Small intestine (tissue), 7 donors: ENCODE measurements at regions not wholly inside any gene's neighbourhood (a gene's known extent, or its start where the extent isn't known, plus 50 kb on each side); places are given as distances from the start of the nearest gene placed in this dataset.

ENCODE experiments used
- DNase-seq, 2 donors: peaks; one replicate each; pipeline versions ENCODE4 v3.0.0 to v3.0.0-alpha.2; 2013
- FAIRE-seq: peaks from 2 replicates; lab custom pipeline; 2012; peaks lifted over from hg19 to GRCh38; lab: Jason Lieb, UNC
- H3K27ac ChIP-seq, 3 donors: one replicate each; pipeline ENCODE4 v1.5.1; 2013; ENCODE audit warnings: low read length in 2 of 3, mild to moderate bottlenecking in 2 of 3, control low read depth in 1 of 3, inconsistent platforms in 1 of 3, low read depth in 1 of 3, moderate library complexity in 1 of 3
- H3K27me3 ChIP-seq, 3 donors: one replicate each; pipeline ENCODE4 v1.6.1; 2013; ENCODE audit warnings: low read length in 3 of 3, inconsistent platforms in 1 of 3; ENCODE audit not compliant: control insufficient read depth in 3 of 3, insufficient read depth in 3 of 3
- H3K36me3 ChIP-seq, 3 donors: one replicate each; pipeline ENCODE4 v1.6.1; 2013; ENCODE audit warnings: low read length in 3 of 3, inconsistent platforms in 1 of 3, low read depth in 1 of 3, mild to moderate bottlenecking in 1 of 3, moderate library complexity in 1 of 3; ENCODE audit not compliant: control insufficient read depth in 3 of 3, insufficient read depth in 2 of 3
- H3K4me1 ChIP-seq, 3 donors: one replicate each; pipeline ENCODE4 v1.6.1; 2013; ENCODE audit warnings: low read length in 2 of 3, inconsistent platforms in 1 of 3, low read depth in 1 of 3, mild to moderate bottlenecking in 1 of 3, moderate library complexity in 1 of 3; ENCODE audit not compliant: control insufficient read depth in 3 of 3, insufficient read depth in 2 of 3
- H3K4me3 ChIP-seq, 3 donors: one replicate each; pipeline ENCODE4 v1.5.1; 2013; ENCODE audit warnings: low read length in 3 of 3, control low read depth in 1 of 3, inconsistent platforms in 1 of 3, low read depth in 1 of 3, mild to moderate bottlenecking in 1 of 3, moderate library complexity in 1 of 3
- H3K9me3 ChIP-seq, 2 donors: one replicate each; pipeline ENCODE4 v1.6.1; 2013; ENCODE audit warnings: low read depth in 1 of 2, low read length in 1 of 2; ENCODE audit not compliant: control insufficient read depth in 2 of 2, insufficient read depth in 1 of 2
- WGBS, 3 donors: extraction: QIAGEN DNeasy Blood & Tissue Kit; methylation state at CpG; one replicate each; pipeline ENCODE4 v1.1.7; 2013; 5-methylcytosine and 5-hydroxymethylcytosine counted together
- donor health status: healthy with polysubstance abuse.
- donor health status: control.
- donor health status: control.
- donor health status: Bipolar disorder and iron deficiency.
- donor health status: healthy.

GRCh38 chr12:86735072-86735471 is 478.9 kb upstream of the MGAT4C start:
- Histone ChIP-seq H3K9me3 (no peaks in the 10 kb centered on the region), H3K36me3 (no peaks in the 10 kb centered on the region), H3K27ac (no peak overlapping the region), H3K27me3 (no peaks in the 10 kb centered on the region), H3K4me1 (no peaks in the 10 kb centered on the region), H3K4me3 (no peak overlapping the region)
- 78 to 84% (median 81%) methylated on average over 4 of the region's 4 CpGs for WGBS, 3 donors
- FAIRE-seq (no peak), DNase-seq (no peak)

- WGBS, 3 donors: 61 to 65% (median 63%) methylated on average over 2 of the region's 2 CpGs
- H3K27me3 ChIP-seq: no peaks in the 10 kb centered on the region
Observed at GRCh38 chr12:86730233-86730632, 474.0 kb upstream of the MGAT4C start.

GRCh38 chr12:86729739-86730138 is 473.5 kb upstream of the MGAT4C start:
- DNase-seq (no peak), FAIRE-seq (no peak)
- H3K27ac ChIP-seq: no peak overlapping the region
- no peak overlapping the region for H3K4me3 ChIP-seq
- H3K9me3 ChIP-seq: no peaks in the 10 kb centered on the region
- H3K36me3 ChIP-seq: no peaks in the 10 kb centered on the region
- H3K27me3 ChIP-seq: no peaks in the 10 kb centered on the region
- H3K4me1 ChIP-seq: no peaks in the 10 kb centered on the region
- 55 to 67% (median 59%) methylated on average over 1 of the region's 1 CpG for WGBS, 3 donors

More at GRCh38 chr12:86730233-86730632, 474.0 kb upstream of the MGAT4C start:
- Histone ChIP-seq H3K27ac (no peak overlapping the region), H3K4me3 (no peak overlapping the region), H3K36me3 (no peaks in the 10 kb centered on the region), H3K9me3 (no peaks in the 10 kb centered on the region), H3K4me1 (no peaks in the 10 kb centered on the region)
- FAIRE-seq (no peak), DNase-seq (no peak)

DNA sequence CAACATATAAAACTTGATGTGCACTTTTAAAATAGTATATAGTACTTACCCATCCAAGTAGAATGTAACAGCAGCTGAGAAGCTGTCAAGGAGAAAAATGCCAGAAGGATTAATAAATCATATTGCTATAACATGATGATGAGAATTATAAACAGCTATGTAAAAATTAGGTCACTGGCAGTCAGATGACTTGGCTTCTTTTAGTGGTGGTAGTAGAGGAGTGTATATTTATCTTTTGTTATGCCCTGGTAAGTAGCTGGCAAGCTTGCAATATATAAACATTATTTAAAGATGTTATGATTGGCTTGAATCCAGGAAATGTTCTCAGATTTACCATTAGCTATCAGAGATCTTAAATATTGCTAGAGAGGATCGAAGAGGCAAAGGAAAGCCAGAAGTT is 471.0 kb upstream of the MGAT4C start:
- Histone ChIP-seq H3K9me3 (no peaks in the 10 kb centered on the region), H3K36me3 (no peaks in the 10 kb centered on the region), H3K4me3 (no peak overlapping the region), H3K27me3 (no peaks in the 10 kb centered on the region), H3K4me1 (no peaks in the 10 kb centered on the region), H3K27ac (no peak overlapping the region)
- FAIRE-seq: no peak
- 8 to 50% (median 23%) methylated on average over 1 of the region's 1 CpG for WGBS, 3 donors
- DNase-seq: no peak

GRCh38 chr12:86724716-86725115 is 468.5 kb upstream of the MGAT4C start:
- Histone ChIP-seq H3K4me1 (no peaks in the 10 kb centered on the region), H3K4me3 (no peak overlapping the region), H3K9me3 (no peaks in the 10 kb centered on the region), H3K27ac (no peak overlapping the region), H3K36me3 (no peaks in the 10 kb centered on the region), H3K27me3 (no peaks in the 10 kb centered on the region)
- WGBS, 3 donors: 68 to 88% (median 74%) methylated on average over 1 of the region's 1 CpG
- no peak for FAIRE-seq
- no peak for DNase-seq

DNA sequence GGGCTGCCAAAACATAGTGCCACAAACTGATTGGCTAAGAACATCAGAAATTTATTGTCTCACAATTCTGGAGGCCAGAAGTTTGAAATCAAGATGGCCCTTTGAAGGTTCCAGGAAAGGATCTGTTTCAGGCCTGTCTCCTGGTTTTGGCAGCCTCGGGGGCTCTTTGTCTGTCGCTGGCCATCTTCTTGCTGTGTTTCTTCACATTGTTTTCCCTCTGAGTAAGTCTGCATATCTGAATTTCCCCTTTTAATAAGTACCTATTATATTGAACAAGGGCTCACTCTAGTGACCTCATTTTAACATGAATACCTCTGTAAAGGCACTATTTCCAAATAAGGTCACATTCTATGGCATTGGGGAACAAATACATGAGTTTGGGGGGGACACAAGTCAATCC is 467.1 kb upstream of the MGAT4C start:
- no peaks in the 10 kb centered on the region for H3K27me3 ChIP-seq
- H3K4me1 ChIP-seq: no peaks in the 10 kb centered on the region
- no peaks in the 10 kb centered on the region for H3K36me3 ChIP-seq
- WGBS, 3 donors: 62 to 75% (median 70%) methylated on average over 2 of the region's 2 CpGs
- FAIRE-seq: no peak
- no peak for DNase-seq
- no peak overlapping the region for H3K4me3 ChIP-seq
- H3K9me3 ChIP-seq: no peaks in the 10 kb centered on the region
- no peak overlapping the region for H3K27ac ChIP-seq

DNA sequence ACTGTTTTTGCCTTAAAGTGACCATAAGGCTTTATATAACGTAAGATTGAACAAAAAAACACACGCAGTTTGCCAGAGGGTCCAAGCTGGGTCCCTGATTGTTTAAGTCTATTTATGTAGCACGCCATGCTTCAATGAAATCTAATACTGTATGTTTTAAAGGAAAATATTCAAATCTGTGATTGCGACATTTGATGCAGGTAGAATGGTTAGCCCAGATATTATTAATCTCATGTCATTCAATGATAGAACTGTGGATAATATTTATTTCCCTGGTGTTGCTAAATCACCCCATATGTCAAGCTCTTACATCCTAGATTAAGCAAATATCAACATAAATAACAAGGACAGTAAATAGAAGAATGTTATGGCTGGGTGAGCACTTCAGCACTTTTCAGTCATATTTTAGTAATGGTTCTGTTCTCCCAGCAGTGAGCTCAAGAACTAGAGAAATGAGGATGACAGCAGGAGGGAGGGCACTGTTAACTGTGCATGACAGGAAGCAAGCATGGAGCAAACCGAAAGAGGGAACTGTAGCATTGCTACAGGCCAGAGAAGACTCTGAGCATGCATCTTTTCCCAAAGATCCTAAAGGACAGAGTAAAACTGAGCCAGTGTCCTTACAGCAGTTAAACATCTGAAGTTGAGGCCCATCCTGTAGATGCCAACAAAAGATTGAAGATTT is 465.7 kb upstream of the MGAT4C start:
- Histone ChIP-seq H3K27me3 (no peaks in the 10 kb centered on the region), H3K9me3 (no peaks in the 10 kb centered on the region), H3K4me3 (no peak overlapping the region), H3K4me1 (no peaks in the 10 kb centered on the region), H3K27ac (no peak overlapping the region), H3K36me3 (no peaks in the 10 kb centered on the region)
- WGBS, 3 donors: 67 to 82% (median 72%) methylated on average over 5 of the region's 5 CpGs
- FAIRE-seq: no peak
- DNase-seq: no peak

GRCh38 chr12:86719381-86719780 is 463.2 kb upstream of the MGAT4C start:
- Histone ChIP-seq H3K27ac (no peak overlapping the region), H3K36me3 (no peaks in the 10 kb centered on the region), H3K4me3 (no peak overlapping the region), H3K9me3 (no peaks in the 10 kb centered on the region), H3K4me1 (no peaks in the 10 kb centered on the region), H3K27me3 (no peaks in the 10 kb centered on the region)
- DNase-seq (no peak), FAIRE-seq (no peak)
- 77 to 91% (median 83%) methylated on average over 1 of the region's 1 CpG for WGBS, 3 donors

- Histone ChIP-seq H3K27ac (no peak overlapping the region), H3K4me3 (no peak overlapping the region), H3K27me3 (no peaks in the 10 kb centered on the region), H3K36me3 (no peaks in the 10 kb centered on the region), H3K4me1 (no peaks in the 10 kb centered on the region), H3K9me3 (peaks cover 0 to 7% of the 10 kb centered on the region in 2 donors)
- FAIRE-seq (no peak), DNase-seq (no peak)
Observed at GRCh38 chr12:86713121-86713520, 456.9 kb upstream of the MGAT4C start.
